T-cell (primary cell): ENCODE measurements at regions not wholly inside any gene's neighbourhood (a gene's known extent, or its start where the extent isn't known, plus 50 kb on each side); places are given as distances from the start of the nearest gene placed in this dataset.

ENCODE experiments used
- ATAC-seq, 4 experiments: fragments of 200-7000 bp in 3 of 4; fragments of 150-1000 bp in 1 of 4; cut with Tn5 transposase; replicated peaks in 1 of 4; 1 replicate in 3 of 4; 2 replicates in 1 of 4; pipeline ENCODE4 v1.10.0; 2021; ENCODE audit warnings: moderate library complexity in 3 of 4, mild to moderate bottlenecking in 2 of 4, moderate number of reproducible peaks in 1 of 4
- CTCF ChIA-PET, 2 donors: fragments of 300-600 bp; sonication (Branson Sonifier 250); formaldehyde crosslinking; loops; one replicate each; lab custom pipeline; 2022; ENCODE audit warnings: antibody characterized with exemption in 2 of 2; lab: Charles Lee
- POLR2A ChIA-PET, 2 donors: fragments of 300-600 bp; sonication (Branson Sonifier 250); formaldehyde crosslinking; loops; one replicate each; lab custom pipeline; 2022; ENCODE audit warnings: antibody characterized with exemption in 2 of 2; lab: Charles Lee
- DNase-seq, 35 experiments: peaks; one replicate each; pipeline versions ENCODE4 v3.0.0 to v3.0.0-alpha.2; 2013 to 2023
- H3K27ac ChIP-seq: one replicate; pipeline ENCODE4 v1.5.1; 2013; ENCODE audit warnings: low read length
- H3K27me3 ChIP-seq, 2 experiments: replicated peaks in 1 of 2; 1 replicate in 1 of 2; 2 replicates in 1 of 2; pipeline versions ENCODE4 v1.6.1 to v1.7.0; 2013; ENCODE audit warnings: low read length in 1 of 2, mixed read lengths in 1 of 2; ENCODE audit not compliant: control insufficient read depth in 2 of 2, insufficient read depth in 2 of 2; ENCODE audit errors: extremely low read depth in 1 of 2
- H3K36me3 ChIP-seq, 2 donors: 1 replicate in 1 of 2; 2 replicates in 1 of 2; pipeline versions ENCODE4 v1.6.1 to v1.7.0; 2013; ENCODE audit warnings: low read length in 1 of 2; ENCODE audit not compliant: control insufficient read depth in 2 of 2, insufficient read depth in 1 of 2; ENCODE audit errors: extremely low read depth in 1 of 2
- H3K4me1 ChIP-seq, 2 experiments: 1 replicate in 1 of 2; 2 replicates in 1 of 2; pipeline versions ENCODE4 v1.6.1 to v1.7.0; 2013; ENCODE audit warnings: low read length in 2 of 2, mixed read lengths in 1 of 2; ENCODE audit not compliant: insufficient read depth in 2 of 2, control insufficient read depth in 1 of 2; ENCODE audit errors: extremely low read depth in 1 of 2
- H3K4me3 ChIP-seq, 2 donors: 1 replicate in 1 of 2; 2 replicates in 1 of 2; pipeline versions ENCODE4 v1.5.1 to v1.7.0; 2013; ENCODE audit warnings: mild to moderate bottlenecking in 2 of 2, low read length in 1 of 2, moderate library complexity in 1 of 2; ENCODE audit not compliant: control insufficient read depth in 1 of 2; ENCODE audit errors: extremely low read depth in 1 of 2
- H3K9me3 ChIP-seq: 2 replicates; pipeline ENCODE4 v1.7.0; 2013
- H3K27ac Mint-ChIP-seq, 2 donors: one replicate each; pipeline ENCODE4 v1.8.0; 2020 to 2021; ENCODE audit warnings: mild to moderate bottlenecking in 2 of 2, mixed read lengths in 2 of 2
- H3K27me3 Mint-ChIP-seq, 2 donors: one replicate each; pipeline ENCODE4 v1.8.0; 2021 to 2022; ENCODE audit warnings: mixed read lengths in 2 of 2
- H3K36me3 Mint-ChIP-seq: one replicate; pipeline ENCODE4 v1.8.0; 2021; ENCODE audit warnings: mixed read lengths
- H3K4me1 Mint-ChIP-seq, 3 donors: one replicate each; pipeline ENCODE4 v1.8.0; 2020 to 2022; ENCODE audit warnings: mixed read lengths in 3 of 3, mild to moderate bottlenecking in 1 of 3
- H3K4me3 Mint-ChIP-seq, 3 donors: one replicate each; pipeline ENCODE4 v1.8.0; 2020 to 2022; ENCODE audit warnings: mild to moderate bottlenecking in 3 of 3, mixed read lengths in 3 of 3, moderate library complexity in 3 of 3
- H3K9me3 Mint-ChIP-seq, 3 donors: one replicate each; pipeline ENCODE4 v1.8.0; 2020 to 2022; ENCODE audit warnings: mixed read lengths in 3 of 3
- WGBS: methylation state at CpG from one replicate; pipeline ENCODE4 v1.1.5; 2013; ENCODE audit warnings: missing lambda C conversion rate; ENCODE audit not compliant: insufficient coverage; 5-methylcytosine and 5-hydroxymethylcytosine counted together

- CTCF ChIA-PET, result interaction anchor here in 1 of 2 donors (0.6 kb wide), 1 partner anchor 309 kb away, joined by 4 read pairs; no protein-coding TSS in a partner anchor
- no peaks in the 10 kb centered on the region for H3K4me1 ChIP-seq
- H3K36me3 ChIP-seq, result no peaks in the 10 kb centered on the region
- no peak overlapping the region for H3K4me3 ChIP-seq
- Mint-ChIP-seq H3K27me3 (no peaks in the 10 kb centered on the region), H3K27ac (no peak overlapping the region), H3K36me3 (no peaks in the 10 kb centered on the region), H3K4me3 (no peak overlapping the region), H3K9me3 (no peaks in the 10 kb centered on the region), H3K4me1 (no peaks in the 10 kb centered on the region)
- no peak overlapping the region for H3K27ac ChIP-seq
- ATAC-seq (peak in 3 of 4 experiments; percentile 54 to 64 (median 62)), DNase-seq (peak in 2 of 35 experiments; percentile 2 to 24)
- H3K27me3 ChIP-seq, result no peaks in the 10 kb centered on the region
- POLR2A ChIA-PET, result no interaction called here
- H3K9me3 ChIP-seq, result no peaks in the 10 kb centered on the region
- 88% methylated on average over 1 of the region's 2 CpGs for WGBS
Observed at GRCh38 chr4:100848841-100849240, 331.0 kb upstream of the EMCN start.

GRCh38 chr4:100843910-100844309 lies 326.1 kb upstream of the EMCN start:
- Histone ChIP-seq H3K27me3 (no peaks in the 10 kb centered on the region), H3K4me3 (no peak overlapping the region), H3K4me1 (no peaks in the 10 kb centered on the region), H3K9me3 (no peaks in the 10 kb centered on the region), H3K27ac (no peak overlapping the region), H3K36me3 (no peaks in the 10 kb centered on the region)
- H3K27ac Mint-ChIP-seq, result no peak overlapping the region
- H3K27me3 Mint-ChIP-seq, result peaks cover 0 to 1% of the 10 kb centered on the region in 2 donors
- CTCF ChIA-PET, result no interaction called here
- no peak for ATAC-seq
- H3K4me1 Mint-ChIP-seq, result no peaks in the 10 kb centered on the region
- no peaks in the 10 kb centered on the region for H3K9me3 Mint-ChIP-seq
- POLR2A ChIA-PET, result no interaction called here
- no peaks in the 10 kb centered on the region for H3K36me3 Mint-ChIP-seq
- no peak for DNase-seq
- H3K4me3 Mint-ChIP-seq, result no peak overlapping the region

GRCh38 chr4:100842856-100843255 lies 325.0 kb upstream of the EMCN start:
- ChIA-PET POLR2A (no interaction called here), CTCF (interaction anchor here in 1 of 2 donors (0.9 kb wide), 1 partner anchor 14 kb away, joined by 3 read pairs; no protein-coding TSS in a partner anchor)
- no peak overlapping the region for H3K27ac ChIP-seq
- H3K4me1 ChIP-seq, result no peaks in the 10 kb centered on the region
- no peak overlapping the region for H3K27ac Mint-ChIP-seq
- H3K27me3 Mint-ChIP-seq, result peaks cover 0 to 6% of the 10 kb centered on the region in 2 donors
- no peak overlapping the region for H3K4me3 Mint-ChIP-seq
- no peaks in the 10 kb centered on the region for H3K9me3 ChIP-seq
- no peaks in the 10 kb centered on the region for H3K36me3 Mint-ChIP-seq
- no peaks in the 10 kb centered on the region for H3K9me3 Mint-ChIP-seq
- H3K36me3 ChIP-seq, result no peaks in the 10 kb centered on the region
- no CpG with 5 or more reads among the region's 1 CpG for WGBS
- no peaks in the 10 kb centered on the region for H3K27me3 ChIP-seq
- DNase-seq (no peak), ATAC-seq (no peak)
- no peak overlapping the region for H3K4me3 ChIP-seq
- H3K4me1 Mint-ChIP-seq, result no peaks in the 10 kb centered on the region

DNA sequence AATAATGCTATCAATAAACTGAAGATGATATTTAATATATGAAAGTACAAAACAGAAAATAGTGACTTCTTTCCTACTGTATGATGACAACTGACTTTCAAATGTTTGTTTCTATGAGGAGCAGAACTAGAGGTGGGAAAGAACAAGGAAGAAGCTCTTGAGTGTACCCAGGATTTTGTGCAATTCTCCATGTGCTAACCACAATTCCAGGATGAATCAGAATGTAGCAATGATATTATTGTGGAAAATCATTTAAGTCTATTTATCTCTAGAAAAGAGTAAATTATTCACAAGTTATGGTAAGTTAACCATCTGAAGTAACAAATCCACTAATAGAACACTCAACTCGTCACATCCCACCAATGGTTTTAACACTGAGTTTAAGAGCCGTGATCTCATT lies 324.1 kb upstream of the EMCN start:
- H3K4me1 Mint-ChIP-seq, result no peaks in the 10 kb centered on the region
- no peak overlapping the region for H3K27ac Mint-ChIP-seq
- Histone ChIP-seq H3K27ac (no peak overlapping the region), H3K4me3 (no peak overlapping the region), H3K36me3 (no peaks in the 10 kb centered on the region), H3K27me3 (no peaks in the 10 kb centered on the region), H3K9me3 (no peaks in the 10 kb centered on the region), H3K4me1 (no peaks in the 10 kb centered on the region)
- no peak overlapping the region for H3K4me3 Mint-ChIP-seq
- no peak for DNase-seq
- ATAC-seq, result no peak
- POLR2A ChIA-PET, result no interaction called here
- H3K27me3 Mint-ChIP-seq, result peaks cover 0 to 6% of the 10 kb centered on the region in 2 donors
- no peaks in the 10 kb centered on the region for H3K36me3 Mint-ChIP-seq
- H3K9me3 Mint-ChIP-seq, result no peaks in the 10 kb centered on the region
- CTCF ChIA-PET, result no interaction called here
- WGBS, result no CpG with 5 or more reads among the region's 2 CpGs

DNA sequence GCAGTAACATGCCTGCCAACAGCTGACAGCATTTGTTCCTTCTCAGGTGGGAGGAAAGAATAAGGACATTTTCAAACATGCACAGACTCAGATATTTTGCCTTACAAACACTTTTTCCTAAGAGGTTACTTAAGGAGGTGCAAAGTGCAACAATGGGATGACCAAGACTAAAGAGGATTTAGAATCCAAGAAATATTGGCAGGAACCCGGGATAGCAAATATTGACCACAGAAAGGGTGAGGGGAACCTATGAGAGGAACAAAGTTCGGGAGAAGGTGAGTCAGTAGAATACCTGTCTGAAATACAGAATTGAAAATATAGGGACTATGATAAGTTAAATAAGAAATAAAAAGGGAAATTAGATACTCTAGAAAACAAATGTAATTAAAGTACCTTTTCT lies 321.9 kb upstream of the EMCN start:
- Mint-ChIP-seq H3K27me3 (peaks cover 3 to 6% of the 10 kb centered on the region in 2 donors), H3K27ac (no peak overlapping the region), H3K9me3 (no peaks in the 10 kb centered on the region), H3K4me3 (no peak overlapping the region), H3K4me1 (no peaks in the 10 kb centered on the region), H3K36me3 (no peaks in the 10 kb centered on the region)
- Histone ChIP-seq H3K9me3 (no peaks in the 10 kb centered on the region), H3K27me3 (no peaks in the 10 kb centered on the region), H3K4me3 (no peak overlapping the region), H3K27ac (no peak overlapping the region), H3K4me1 (no peaks in the 10 kb centered on the region), H3K36me3 (no peaks in the 10 kb centered on the region)
- no peak for DNase-seq
- CTCF ChIA-PET, result no interaction called here
- POLR2A ChIA-PET, result no interaction called here
- WGBS, result no CpG with 5 or more reads among the region's 2 CpGs
- no peak for ATAC-seq

DNA sequence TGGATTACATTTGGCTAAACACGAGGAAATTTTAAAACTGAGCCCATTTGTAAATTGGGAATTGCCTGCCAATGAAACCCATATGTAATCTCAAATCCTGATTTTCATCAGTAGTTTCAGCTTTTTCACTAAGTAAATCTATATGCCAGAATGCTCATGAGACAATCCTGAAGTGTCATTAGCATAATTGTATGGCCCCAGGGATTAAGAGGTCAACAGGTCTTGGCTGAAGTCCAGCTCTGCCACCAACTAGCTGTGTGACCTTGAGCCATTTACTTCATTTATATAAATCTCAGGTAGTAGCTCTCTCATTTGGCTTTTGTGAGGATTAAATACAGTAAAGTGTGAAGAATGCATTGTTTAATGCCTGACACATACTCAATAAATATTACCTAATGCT lies 320.5 kb upstream of the EMCN start:
- no peaks in the 10 kb centered on the region for H3K9me3 ChIP-seq
- no peaks in the 10 kb centered on the region for H3K4me1 Mint-ChIP-seq
- no CpG with 5 or more reads among the region's 1 CpG for WGBS
- H3K4me3 ChIP-seq, result no peak overlapping the region
- no peak overlapping the region for H3K27ac Mint-ChIP-seq
- H3K27ac ChIP-seq, result no peak overlapping the region
- CTCF ChIA-PET, result interaction anchor here in 1 of 2 donors (0.6 kb wide), 1 partner anchor 10 kb away, joined by 3 read pairs; no protein-coding TSS in a partner anchor
- no peaks in the 10 kb centered on the region for H3K9me3 Mint-ChIP-seq
- DNase-seq (no peak), ATAC-seq (no peak)
- no peaks in the 10 kb centered on the region for H3K36me3 Mint-ChIP-seq
- H3K4me3 Mint-ChIP-seq, result no peak overlapping the region
- no peaks in the 10 kb centered on the region for H3K27me3 ChIP-seq
- H3K27me3 Mint-ChIP-seq, result peaks cover 3 to 6% of the 10 kb centered on the region in 2 donors
- no peaks in the 10 kb centered on the region for H3K36me3 ChIP-seq
- POLR2A ChIA-PET, result interaction anchor here in 1 of 2 donors (0.7 kb wide), 1 partner anchor 391 kb away, joined by 5 read pairs; no protein-coding TSS in a partner anchor
- no peaks in the 10 kb centered on the region for H3K4me1 ChIP-seq

DNA sequence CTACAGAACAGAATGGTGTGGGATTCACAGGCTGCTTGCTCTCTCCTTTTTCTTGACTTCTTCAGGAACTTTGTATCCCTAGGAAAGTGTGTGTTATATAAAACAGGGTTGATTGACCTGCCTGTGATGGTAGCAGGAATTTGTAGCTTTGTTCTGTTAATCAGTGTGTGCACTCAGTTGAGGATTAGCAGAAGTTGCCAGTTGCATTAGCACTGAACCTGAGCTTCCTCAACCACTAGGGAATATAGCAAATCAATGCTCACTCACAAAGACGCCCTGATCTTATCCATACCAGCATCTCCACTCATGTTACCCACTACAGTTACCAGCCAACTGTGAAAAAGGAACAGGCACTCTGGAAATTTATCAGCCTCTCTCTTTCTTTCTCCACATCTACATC lies 319.1 kb upstream of the EMCN start:
- ChIA-PET POLR2A (no interaction called here), CTCF (interaction anchor here (0.6 to 0.7 kb wide), 2 partner anchors 188 to 817 kb away, joined by 3 read pairs; no protein-coding TSS in a partner anchor)
- no peak overlapping the region for H3K27ac Mint-ChIP-seq
- Histone ChIP-seq H3K4me1 (no peaks in the 10 kb centered on the region), H3K9me3 (no peaks in the 10 kb centered on the region), H3K27ac (no peak overlapping the region), H3K36me3 (no peaks in the 10 kb centered on the region), H3K4me3 (no peak overlapping the region), H3K27me3 (no peaks in the 10 kb centered on the region)
- 38% methylated on average over 1 of the region's 1 CpG for WGBS
- no peaks in the 10 kb centered on the region for H3K9me3 Mint-ChIP-seq
- ATAC-seq, result no peak
- H3K36me3 Mint-ChIP-seq, result no peaks in the 10 kb centered on the region
- H3K4me1 Mint-ChIP-seq, result no peaks in the 10 kb centered on the region
- no peak for DNase-seq
- peaks cover 3 to 6% of the 10 kb centered on the region in 2 donors for H3K27me3 Mint-ChIP-seq
- no peak overlapping the region for H3K4me3 Mint-ChIP-seq
